ENCODE measurements at regions not wholly inside any gene's neighbourhood (a gene's known extent, or its start where the extent isn't known, plus 50 kb on each side); places are given as distances from the start of the nearest gene placed in this dataset.

GRCh38 chr14:100404419-100404818 is 81.3 kb downstream of the SLC25A47 start:
- no peaks in the 10 kb centered on the region for H3K27me3 Mint-ChIP-seq (ENCODE audit: low read depth)
- ATAC-seq: no peak

GRCh38 chr14:100405760-100406455 is 82.8 kb downstream of the SLC25A47 start:
- Mint-ChIP-seq H3K36me3 (ENCODE audit: insufficient read depth) (no peaks in the 10 kb centered on the region), H3K4me1 (ENCODE audit: low read depth) (peaks cover 37% of the 10 kb centered on the region), H3K4me3 (no peak overlapping the region), H3K9me3 (no peaks in the 10 kb centered on the region), H3K27me3 (ENCODE audit: low read depth) (no peaks in the 10 kb centered on the region)
- no peak for ATAC-seq
- no peak for DNase-seq

More at GRCh38 chr14:100404419-100404818, 81.3 kb downstream of the SLC25A47 start:
- H3K4me3 Mint-ChIP-seq: no peak overlapping the region
- no peaks in the 10 kb centered on the region for H3K9me3 Mint-ChIP-seq
- peaks cover 3% of the 10 kb centered on the region for H3K36me3 Mint-ChIP-seq (ENCODE audit: insufficient read depth)
- no peak for DNase-seq
- peaks cover 37% of the 10 kb centered on the region for H3K4me1 Mint-ChIP-seq (ENCODE audit: low read depth)

- Mint-ChIP-seq H3K4me3 (peak overlapping the region; percentile 15), H3K27me3 (ENCODE audit: low read depth) (no peaks in the 10 kb centered on the region), H3K36me3 (ENCODE audit: insufficient read depth) (no peaks in the 10 kb centered on the region), H3K9me3 (no peaks in the 10 kb centered on the region), H3K4me1 (ENCODE audit: low read depth) (peaks cover 37% of the 10 kb centered on the region)
- ATAC-seq (peak; percentile 48 to 95), DNase-seq (peak; percentile 19)
These were observed 83.5 kb downstream of the SLC25A47 start for GRCh38 chr14:100406505-100407131.

GRCh38 chr14:100407376-100408102 is 84.4 kb downstream of the SLC25A47 start:
- H3K4me1 Mint-ChIP-seq (ENCODE audit: low read depth): peaks cover 34% of the 10 kb centered on the region
- H3K36me3 Mint-ChIP-seq (ENCODE audit: insufficient read depth): no peaks in the 10 kb centered on the region
- ATAC-seq: no peak
- DNase-seq: no peak
- no peaks in the 10 kb centered on the region for H3K9me3 Mint-ChIP-seq
- no peak overlapping the region for H3K4me3 Mint-ChIP-seq
- H3K27me3 Mint-ChIP-seq (ENCODE audit: low read depth): no peaks in the 10 kb centered on the region

- Mint-ChIP-seq H3K36me3 (ENCODE audit: insufficient read depth) (no peaks in the 10 kb centered on the region), H3K9me3 (no peaks in the 10 kb centered on the region), H3K4me1 (ENCODE audit: low read depth) (peaks cover 34% of the 10 kb centered on the region), H3K27me3 (ENCODE audit: low read depth) (no peaks in the 10 kb centered on the region), H3K4me3 (no peak overlapping the region)
- DNase-seq (no peak), ATAC-seq (peak in 1 of 2 donors; percentile 46)
These were observed 85.3 kb downstream of the SLC25A47 start for GRCh38 chr14:100408350-100409002.

- no peak for ATAC-seq
- DNase-seq: no peak
- Mint-ChIP-seq H3K4me3 (no peak overlapping the region), H3K27me3 (ENCODE audit: low read depth) (no peaks in the 10 kb centered on the region), H3K36me3 (ENCODE audit: insufficient read depth) (no peaks in the 10 kb centered on the region), H3K4me1 (ENCODE audit: low read depth) (peaks cover 34% of the 10 kb centered on the region), H3K9me3 (no peaks in the 10 kb centered on the region)
These were observed 85.8 kb downstream of the SLC25A47 start for GRCh38 chr14:100409003-100409360.

- ATAC-seq: no peak
- DNase-seq: no peak
- Mint-ChIP-seq H3K27me3 (ENCODE audit: low read depth) (no peaks in the 10 kb centered on the region), H3K9me3 (no peaks in the 10 kb centered on the region), H3K36me3 (ENCODE audit: insufficient read depth) (no peaks in the 10 kb centered on the region), H3K4me1 (ENCODE audit: low read depth) (peaks cover 32% of the 10 kb centered on the region), H3K4me3 (no peak overlapping the region)
These were observed 86.5 kb downstream of the SLC25A47 start for GRCh38 chr14:100409651-100410050.

GRCh38 chr14:100410056-100410565 is 87.0 kb downstream of the SLC25A47 start:
- ATAC-seq (no peak), DNase-seq (no peak)
- no peaks in the 10 kb centered on the region for H3K27me3 Mint-ChIP-seq (ENCODE audit: low read depth)
- H3K9me3 Mint-ChIP-seq: no peaks in the 10 kb centered on the region
- H3K4me3 Mint-ChIP-seq: no peak overlapping the region
- H3K36me3 Mint-ChIP-seq (ENCODE audit: insufficient read depth): no peaks in the 10 kb centered on the region
- peaks cover 27% of the 10 kb centered on the region for H3K4me1 Mint-ChIP-seq (ENCODE audit: low read depth)

GRCh38 chr14:100413699-100414098 is 90.6 kb downstream of the SLC25A47 start:
- H3K27me3 Mint-ChIP-seq (ENCODE audit: low read depth): no peaks in the 10 kb centered on the region
- H3K4me1 Mint-ChIP-seq (ENCODE audit: low read depth): no peaks in the 10 kb centered on the region
- H3K9me3 Mint-ChIP-seq: no peaks in the 10 kb centered on the region
- no peak overlapping the region for H3K4me3 Mint-ChIP-seq
- DNase-seq: no peak
- no peaks in the 10 kb centered on the region for H3K36me3 Mint-ChIP-seq (ENCODE audit: insufficient read depth)
- no peak for ATAC-seq

GRCh38 chr14:100415226-100415625 is 92.1 kb downstream of the SLC25A47 start:
- Mint-ChIP-seq H3K36me3 (ENCODE audit: insufficient read depth) (peaks cover 2% of the 10 kb centered on the region), H3K27me3 (ENCODE audit: low read depth) (no peaks in the 10 kb centered on the region), H3K4me3 (no peak overlapping the region), H3K4me1 (ENCODE audit: low read depth) (no peaks in the 10 kb centered on the region), H3K9me3 (no peaks in the 10 kb centered on the region)
- DNase-seq (no peak), ATAC-seq (no peak)

- H3K4me1 Mint-ChIP-seq (ENCODE audit: low read depth): no peaks in the 10 kb centered on the region
- ATAC-seq (no peak), DNase-seq (no peak)
- peaks cover 2% of the 10 kb centered on the region for H3K36me3 Mint-ChIP-seq (ENCODE audit: insufficient read depth)
- no peak overlapping the region for H3K4me3 Mint-ChIP-seq
- no peaks in the 10 kb centered on the region for H3K27me3 Mint-ChIP-seq (ENCODE audit: low read depth)
- H3K9me3 Mint-ChIP-seq: no peaks in the 10 kb centered on the region
These were observed 93.0 kb downstream of the SLC25A47 start for GRCh38 chr14:100416081-100416680.

GRCh38 chr14:100416921-100417860 is 94.1 kb downstream of the SLC25A47 start:
- ATAC-seq: no peak
- peaks cover 2% of the 10 kb centered on the region for H3K36me3 Mint-ChIP-seq (ENCODE audit: insufficient read depth)
- H3K9me3 Mint-ChIP-seq: no peaks in the 10 kb centered on the region
- H3K4me3 Mint-ChIP-seq: no peak overlapping the region
- no peak for DNase-seq
- no peaks in the 10 kb centered on the region for H3K4me1 Mint-ChIP-seq (ENCODE audit: low read depth)
- H3K27me3 Mint-ChIP-seq (ENCODE audit: low read depth): no peaks in the 10 kb centered on the region

GRCh38 chr14:100419856-100420255 is 96.7 kb downstream of the SLC25A47 start:
- Mint-ChIP-seq H3K4me3 (no peak overlapping the region), H3K36me3 (ENCODE audit: insufficient read depth) (peaks cover 2% of the 10 kb centered on the region), H3K9me3 (no peaks in the 10 kb centered on the region), H3K4me1 (ENCODE audit: low read depth) (peaks cover 6% of the 10 kb centered on the region), H3K27me3 (ENCODE audit: low read depth) (no peaks in the 10 kb centered on the region)
- ATAC-seq (no peak), DNase-seq (no peak)

All from activated T-cell treated with anti-CD3 and anti-CD28 coated beads, Interleukin-2, amount 50 U/mL, for 4 hours (primary cell).